ENCODE measurements at regions not wholly inside any gene's neighbourhood (a gene's known extent, or its start where the extent isn't known, plus 50 kb on each side); places are given as distances from the start of the nearest gene placed in this dataset.
A peak's percentile ranks its signal among the peaks of the same experiment; 100 is the strongest.
"Not testable (repeated sequence)": the region's sequence is repeated elsewhere in the genome, so short reads cannot be mapped to it uniquely, and the experiment has no call there.

GRCh38 chr6:10180138-10181074, 234.5 kb downstream of the TFAP2A start:
- DNase-seq (ENCODE audit: low spot score), result no peak

DNA sequence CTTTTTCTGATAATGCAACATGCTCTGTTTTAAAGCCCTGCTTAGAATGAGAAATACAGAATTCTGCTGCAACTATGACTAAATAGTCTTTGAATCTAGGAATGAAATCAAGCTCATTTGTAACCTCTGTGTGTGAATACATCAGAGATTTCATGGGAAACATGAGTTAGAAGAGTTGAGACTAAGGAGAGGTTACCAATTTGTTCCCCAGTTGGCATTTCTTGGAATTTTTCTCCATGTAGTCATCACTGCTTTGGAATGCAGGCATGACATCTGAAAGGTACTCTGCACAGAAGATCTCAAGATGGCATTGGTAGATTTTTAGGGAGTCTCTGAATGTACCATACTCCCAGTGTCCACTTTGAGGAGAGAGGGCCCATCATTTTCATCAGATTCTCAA, 237.2 kb downstream of the TFAP2A start:
- DNase-seq (ENCODE audit: low spot score), result no peak

GRCh38 chr6:10175362-10175761, 239.5 kb downstream of the TFAP2A start:
- no peak for DNase-seq (ENCODE audit: low spot score)

DNA sequence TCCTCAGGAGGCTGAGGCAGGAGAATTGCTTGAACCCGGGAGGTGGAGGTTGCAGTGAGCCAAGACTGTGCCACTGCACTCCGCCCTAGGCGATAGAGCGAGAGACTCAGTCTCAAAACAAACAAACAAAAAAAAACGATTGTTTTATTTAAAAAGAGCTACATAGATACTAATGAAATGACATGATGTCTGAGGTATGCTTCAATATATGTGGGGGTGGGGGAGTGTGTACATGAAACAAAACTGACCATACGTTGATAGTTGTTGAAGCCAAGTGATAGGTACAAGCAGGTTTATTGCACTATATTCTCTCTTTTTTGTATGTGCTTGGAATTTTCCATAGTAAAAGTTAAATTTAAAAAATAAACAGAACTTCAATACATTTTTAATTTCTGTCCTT, 240.1 kb downstream of the TFAP2A start:
- no peak for DNase-seq (ENCODE audit: low spot score)

GRCh38 chr6:10174056-10174455, 240.8 kb downstream of the TFAP2A start:
- DNase-seq (ENCODE audit: low spot score), result no peak

DNA sequence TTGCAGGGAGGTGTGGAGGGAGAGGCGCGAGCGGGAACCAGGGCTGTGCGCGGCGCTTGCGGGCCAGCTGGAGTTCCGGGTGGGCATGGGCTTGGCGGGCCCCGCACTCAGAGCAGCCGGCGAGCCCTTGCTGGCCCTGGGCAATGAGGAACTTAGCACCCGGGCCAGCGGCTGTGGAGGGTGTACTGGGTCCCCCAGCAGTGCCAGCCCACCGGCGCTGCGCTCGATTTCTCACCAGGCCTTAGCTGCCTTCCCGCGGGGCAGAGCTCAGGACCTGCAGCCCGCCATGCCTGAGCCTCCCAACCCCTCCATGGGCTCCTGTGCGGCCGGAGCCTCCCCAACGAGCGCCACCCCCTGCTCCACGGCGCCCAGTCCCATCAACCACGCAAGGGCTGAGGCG, 243.2 kb downstream of the TFAP2A start:
- not testable (repeated sequence) for DNase-seq (ENCODE audit: low spot score)

DNA sequence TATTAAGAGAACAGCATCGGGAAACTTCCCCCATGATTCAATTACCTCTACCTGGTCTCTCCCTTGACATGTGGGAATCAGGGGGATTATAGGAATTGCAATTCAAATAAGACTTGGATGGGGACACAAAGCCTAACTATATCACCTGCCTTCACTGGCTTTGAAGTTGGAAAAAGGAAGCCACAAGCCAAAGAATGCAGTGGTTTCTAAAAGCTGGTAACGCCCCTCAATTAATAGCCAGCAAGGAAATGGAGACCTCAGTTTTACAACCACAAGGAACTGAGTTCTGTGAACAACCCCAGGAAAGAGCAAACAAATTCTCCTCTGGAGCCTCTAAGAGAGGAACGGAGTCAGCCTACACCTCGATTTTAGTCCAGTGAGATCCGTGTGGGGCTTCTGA, 244.1 kb downstream of the TFAP2A start:
- no peak for DNase-seq (ENCODE audit: low spot score)

DNA sequence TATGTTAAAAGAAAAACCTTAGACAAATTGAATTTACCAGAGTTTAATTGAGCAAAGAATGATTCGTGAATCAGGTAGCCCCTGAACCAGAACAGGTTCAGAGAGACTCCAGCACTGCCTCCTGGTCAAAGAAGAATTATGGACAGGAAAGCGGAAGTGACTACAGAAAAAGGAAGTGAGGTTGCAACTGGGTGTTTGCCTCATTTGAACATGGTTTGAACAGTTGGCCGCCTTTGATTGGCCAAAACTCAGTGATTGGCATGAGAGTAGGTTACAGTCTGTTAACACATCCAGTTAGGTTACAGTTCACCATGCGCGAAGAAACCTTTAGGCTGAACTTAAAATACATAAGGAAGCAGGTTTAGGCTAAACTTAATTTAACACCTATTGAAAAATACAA, 248.8 kb downstream of the TFAP2A start:
- no peak for DNase-seq (ENCODE audit: low spot score)

- no peak for DNase-seq (ENCODE audit: low spot score)
These were observed 251.5 kb downstream of the TFAP2A start for GRCh38 chr6:10163203-10163962.

DNA sequence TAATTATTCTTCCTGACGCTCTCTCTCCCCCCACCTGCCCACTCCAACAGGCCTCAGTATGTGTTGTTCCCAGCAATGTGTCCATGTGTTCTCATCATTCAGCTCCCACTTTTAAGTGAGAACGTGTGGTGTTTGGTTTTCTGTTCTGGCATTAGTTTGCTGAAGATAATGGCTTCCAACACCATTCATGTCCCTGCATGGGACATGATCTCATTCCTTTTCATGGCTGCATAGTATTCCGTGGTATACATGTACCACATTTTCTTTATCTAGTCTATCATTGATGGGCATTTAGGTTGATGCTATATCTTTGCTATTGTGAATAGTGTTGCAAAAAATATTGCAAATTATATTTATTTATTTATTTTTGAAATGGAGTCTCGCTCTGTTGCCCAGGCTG, 258.0 kb downstream of the TFAP2A start:
- DNase-seq (ENCODE audit: low spot score), result no peak

DNA sequence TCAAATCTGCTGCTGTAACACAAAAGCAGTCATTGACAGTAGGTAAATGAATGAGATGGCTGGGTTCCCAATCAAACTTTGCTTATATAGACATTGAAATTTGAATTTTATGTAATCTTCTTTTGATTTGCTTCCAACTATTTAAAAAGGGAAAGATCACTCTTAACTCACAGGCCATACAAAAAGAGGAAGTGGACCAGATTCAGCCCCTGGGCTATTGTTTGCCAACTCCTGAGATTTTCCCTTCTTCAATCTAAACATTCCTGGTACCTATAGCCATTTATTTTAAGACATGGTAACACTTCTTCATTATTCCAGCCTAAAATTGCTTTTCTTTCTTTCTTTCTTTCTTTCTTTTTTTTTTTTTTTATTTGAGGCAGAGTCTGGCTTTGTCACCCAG, 260.6 kb downstream of the TFAP2A start:
- DNase-seq (ENCODE audit: low spot score), result no peak

DNA sequence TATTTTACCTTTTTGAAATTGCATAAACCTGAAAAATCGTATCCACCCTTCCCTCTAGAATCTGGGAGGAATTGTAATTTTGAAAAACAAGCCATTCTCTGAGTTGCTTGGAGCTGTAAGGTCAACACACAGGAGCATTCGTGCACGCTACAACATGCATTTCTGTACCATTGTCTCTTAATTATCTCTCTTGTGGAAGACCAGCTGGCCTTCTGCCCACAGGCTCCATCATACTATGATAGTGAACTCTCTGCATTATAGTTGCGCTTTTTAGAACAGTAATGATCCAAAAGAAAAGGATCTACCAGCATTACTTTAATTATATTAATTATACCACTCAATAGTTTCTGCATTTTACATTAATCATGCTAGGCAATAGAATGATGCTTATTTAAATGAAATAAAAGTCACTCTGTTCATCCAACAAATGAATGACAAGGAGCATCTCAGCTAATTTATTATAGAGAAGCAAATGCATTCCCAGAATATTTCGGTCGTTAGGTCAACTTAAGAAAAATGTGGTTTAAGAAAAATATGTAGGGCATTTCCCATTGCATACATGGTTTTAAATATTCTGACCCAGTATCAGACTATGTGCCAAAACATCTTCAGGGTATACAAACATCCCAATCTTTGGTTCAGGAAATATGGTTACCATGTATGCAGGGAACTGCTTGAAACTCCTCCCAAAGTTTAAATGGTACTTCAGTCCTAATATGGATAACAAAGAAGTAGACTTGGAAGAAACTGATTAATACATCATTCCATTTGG, 263.5 kb downstream of the TFAP2A start:
- DNase-seq (ENCODE audit: low spot score), result no peak

DNA sequence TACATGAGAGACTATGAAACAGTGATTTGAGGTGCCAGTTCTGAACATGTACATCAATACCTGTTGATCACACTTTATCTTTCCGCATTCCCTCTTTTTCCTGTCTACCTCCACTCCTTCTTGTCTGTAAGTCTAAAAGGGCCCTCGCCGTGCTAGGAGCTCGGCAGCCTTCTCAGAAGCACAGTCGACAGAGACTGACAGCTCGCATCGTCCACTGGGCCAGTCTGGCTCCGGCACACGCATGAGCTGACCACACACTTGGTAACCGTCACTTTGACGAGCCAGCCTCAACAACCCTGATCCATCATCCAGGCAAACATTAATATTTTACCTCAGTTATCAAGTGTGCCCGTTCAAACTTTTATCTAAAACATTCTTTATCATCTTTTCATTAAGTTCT, 265.3 kb downstream of the TFAP2A start:
- no peak for DNase-seq (ENCODE audit: low spot score)

DNA sequence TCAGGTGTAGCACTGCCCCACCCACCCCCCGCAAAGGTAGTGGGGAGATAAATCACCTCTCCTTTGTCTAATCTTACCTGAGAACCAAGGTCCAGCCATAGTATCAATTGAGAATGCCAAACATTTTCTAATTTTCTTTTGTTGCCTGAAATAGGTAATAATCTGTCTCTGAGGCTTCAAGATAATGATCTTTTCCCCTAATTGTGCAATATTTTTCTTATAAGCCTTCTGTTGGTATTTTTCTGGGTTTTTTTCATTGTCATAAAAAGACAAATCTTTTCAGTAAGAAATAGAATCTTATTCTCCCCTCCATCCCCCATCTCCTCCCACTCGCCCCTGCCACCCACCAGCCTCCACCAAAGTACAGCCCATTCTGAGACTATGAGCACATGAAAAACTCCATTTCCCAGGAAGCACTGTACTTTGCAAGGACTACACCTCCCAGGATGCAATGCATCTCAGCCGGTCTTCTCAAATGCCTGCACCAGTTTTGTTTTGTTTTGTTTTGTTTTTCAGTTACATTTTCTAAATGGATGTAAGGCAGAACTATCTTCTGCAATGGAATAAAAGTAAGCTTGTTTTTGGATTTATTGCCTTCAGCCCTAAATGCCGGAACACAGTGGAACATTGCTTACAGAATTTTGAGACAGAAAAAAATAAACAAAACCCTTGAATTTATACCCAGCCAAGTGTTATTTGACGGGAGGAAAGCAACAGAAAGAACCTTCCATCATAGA, 268.0 kb downstream of the TFAP2A start:
- DNase-seq (ENCODE audit: low spot score), result peak; percentile 61

- DNase-seq (ENCODE audit: low spot score), result no peak
These were observed 270.1 kb downstream of the TFAP2A start for GRCh38 chr6:10144772-10145171.

DNA sequence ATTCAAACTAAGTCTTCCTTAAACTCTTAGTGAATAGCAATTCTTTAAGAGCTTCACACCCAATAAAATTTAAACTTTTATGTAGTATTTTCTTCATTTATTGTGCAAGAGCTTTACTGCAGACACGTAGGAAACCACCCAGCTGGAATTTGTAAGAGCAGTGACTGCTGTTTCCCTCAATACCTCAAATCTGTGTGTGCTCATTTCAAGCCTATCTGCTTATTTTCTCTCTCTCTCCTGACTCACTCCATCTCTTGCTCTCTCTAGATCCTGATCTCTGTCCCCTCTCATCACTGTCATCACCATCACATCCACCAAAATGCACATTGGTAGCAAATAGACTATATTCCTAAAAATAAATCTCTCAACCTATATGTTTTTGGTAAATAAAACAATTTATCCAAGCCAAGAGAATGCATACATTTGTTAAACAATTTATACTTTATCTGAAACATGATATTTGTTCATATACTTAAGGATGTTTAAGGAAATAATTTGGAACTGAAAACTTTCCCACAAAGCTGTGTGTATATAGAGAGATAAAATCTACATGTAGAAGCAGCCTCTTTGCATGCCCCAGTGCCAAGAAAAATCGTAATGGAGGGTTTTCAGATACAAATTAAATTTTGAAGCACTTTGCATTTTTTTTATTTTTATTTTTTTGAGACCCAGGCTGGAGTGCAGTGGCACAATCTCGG, 273.0 kb downstream of the TFAP2A start:
- no peak for DNase-seq (ENCODE audit: low spot score)

- DNase-seq (ENCODE audit: low spot score), result peak; percentile 61
These were observed 274.1 kb downstream of the TFAP2A start for GRCh38 chr6:10140824-10141223.

- DNase-seq (ENCODE audit: low spot score), result no peak
These were observed 274.7 kb downstream of the TFAP2A start for GRCh38 chr6:10140136-10140535.

- DNase-seq (ENCODE audit: low spot score), result peak; percentile 64
These were observed 276.0 kb downstream of the TFAP2A start for GRCh38 chr6:10138917-10139316.

- DNase-seq (ENCODE audit: low spot score), result no peak
These were observed 278.2 kb downstream of the TFAP2A start for GRCh38 chr6:10136636-10137035.

GRCh38 chr6:10134185-10134584, 280.7 kb downstream of the TFAP2A start:
- DNase-seq (ENCODE audit: low spot score), result not testable (repeated sequence)
